HepG2 (cell line): ENCODE measurements at regions not wholly inside any gene's neighbourhood (a gene's known extent, or its start where the extent isn't known, plus 50 kb on each side); places are given as distances from the start of the nearest gene placed in this dataset.

ENCODE experiments used
- AHR ChIP-seq: IDR thresholded peaks from 2 replicates; pipeline ENCODE4 v1.6.1; 2018; ENCODE audit warnings: missing genetic modification reagents, missing compliant biosample characterization
- FOXM1 ChIP-seq: sonication (generic); formaldehyde crosslinking; IDR thresholded peaks from 2 replicates; pipeline ENCODE4 v1.5.0; 2020; ENCODE audit warnings: missing genetic modification reagents
- ZNF207 ChIP-seq: fragments of 450-650 bp; IDR thresholded peaks from 2 replicates; pipeline ENCODE4 v1.6.1; 2016; ENCODE audit warnings: antibody characterized with exemption, borderline replicate concordance
- ZSCAN21 ChIP-seq: sonication (generic); formaldehyde crosslinking; IDR thresholded peaks from 2 replicates; pipeline ENCODE4 v1.8.0; 2022; ENCODE audit warnings: mild to moderate bottlenecking, missing genetic modification reagents, moderate library complexity, borderline replicate concordance
- TF ChIP-seq, protein P1 (sequence below): sonication (generic); formaldehyde crosslinking; IDR thresholded peaks from 2 replicates; pipeline ENCODE4 v1.5.0; 2020; ENCODE audit warnings: missing genetic modification reagents
- TF ChIP-seq, protein P2 (sequence below): sonication (generic); formaldehyde crosslinking; IDR thresholded peaks from 2 replicates; pipeline ENCODE4 v1.5.1; 2020; ENCODE audit warnings: mild to moderate bottlenecking, missing genetic modification reagents, borderline replicate concordance
- TF ChIP-seq, protein P3 (sequence below): sonication (generic); formaldehyde crosslinking; IDR thresholded peaks from 2 replicates; pipeline ENCODE4 v1.5.0; 2020; ENCODE audit warnings: missing genetic modification reagents
- TF ChIP-seq, protein P4 (sequence below): sonication (generic); formaldehyde crosslinking; IDR thresholded peaks from 2 replicates; pipeline ENCODE4 v1.4.0; 2020; ENCODE audit warnings: missing genetic modification reagents
- TF ChIP-seq, protein P5 (sequence below): sonication (generic); formaldehyde crosslinking; IDR thresholded peaks from 2 replicates; pipeline ENCODE4 v1.5.0; 2020; ENCODE audit warnings: missing genetic modification reagents
- TF ChIP-seq, protein P6 (sequence below): sonication (generic); formaldehyde crosslinking; conservative IDR thresholded peaks from 2 replicates; pipeline ENCODE4 v1.4.0; 2020; ENCODE audit warnings: missing genetic modification reagents

DNA sequence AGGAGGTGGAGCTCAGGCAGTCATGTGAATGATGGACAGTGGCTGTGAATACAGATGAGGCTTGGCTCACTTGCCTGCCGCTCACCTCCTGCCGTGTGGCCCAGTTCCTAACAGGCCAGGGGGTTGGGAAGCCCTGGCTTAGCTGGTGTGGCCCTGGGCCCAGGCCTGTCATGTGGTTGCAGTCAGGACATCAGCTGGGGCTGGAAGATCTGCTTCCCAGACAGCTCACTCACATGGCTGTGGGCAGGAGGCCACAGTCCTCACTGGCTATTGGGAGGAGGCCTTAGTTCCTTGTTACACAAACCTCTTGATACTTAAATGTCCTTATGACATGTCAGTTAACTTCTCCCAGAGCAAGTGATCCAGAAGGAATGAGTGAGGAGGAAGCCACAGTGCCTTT lies 138.8 kb upstream of the CSF3R start (continued):
- TF ChIP-seq, protein P1, sequence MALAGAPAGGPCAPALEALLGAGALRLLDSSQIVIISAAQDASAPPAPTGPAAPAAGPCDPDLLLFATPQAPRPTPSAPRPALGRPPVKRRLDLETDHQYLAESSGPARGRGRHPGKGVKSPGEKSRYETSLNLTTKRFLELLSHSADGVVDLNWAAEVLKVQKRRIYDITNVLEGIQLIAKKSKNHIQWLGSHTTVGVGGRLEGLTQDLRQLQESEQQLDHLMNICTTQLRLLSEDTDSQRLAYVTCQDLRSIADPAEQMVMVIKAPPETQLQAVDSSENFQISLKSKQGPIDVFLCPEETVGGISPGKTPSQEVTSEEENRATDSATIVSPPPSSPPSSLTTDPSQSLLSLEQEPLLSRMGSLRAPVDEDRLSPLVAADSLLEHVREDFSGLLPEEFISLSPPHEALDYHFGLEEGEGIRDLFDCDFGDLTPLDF (CRISPR knock-in tag), result no peak
- TF ChIP-seq, protein P2, sequence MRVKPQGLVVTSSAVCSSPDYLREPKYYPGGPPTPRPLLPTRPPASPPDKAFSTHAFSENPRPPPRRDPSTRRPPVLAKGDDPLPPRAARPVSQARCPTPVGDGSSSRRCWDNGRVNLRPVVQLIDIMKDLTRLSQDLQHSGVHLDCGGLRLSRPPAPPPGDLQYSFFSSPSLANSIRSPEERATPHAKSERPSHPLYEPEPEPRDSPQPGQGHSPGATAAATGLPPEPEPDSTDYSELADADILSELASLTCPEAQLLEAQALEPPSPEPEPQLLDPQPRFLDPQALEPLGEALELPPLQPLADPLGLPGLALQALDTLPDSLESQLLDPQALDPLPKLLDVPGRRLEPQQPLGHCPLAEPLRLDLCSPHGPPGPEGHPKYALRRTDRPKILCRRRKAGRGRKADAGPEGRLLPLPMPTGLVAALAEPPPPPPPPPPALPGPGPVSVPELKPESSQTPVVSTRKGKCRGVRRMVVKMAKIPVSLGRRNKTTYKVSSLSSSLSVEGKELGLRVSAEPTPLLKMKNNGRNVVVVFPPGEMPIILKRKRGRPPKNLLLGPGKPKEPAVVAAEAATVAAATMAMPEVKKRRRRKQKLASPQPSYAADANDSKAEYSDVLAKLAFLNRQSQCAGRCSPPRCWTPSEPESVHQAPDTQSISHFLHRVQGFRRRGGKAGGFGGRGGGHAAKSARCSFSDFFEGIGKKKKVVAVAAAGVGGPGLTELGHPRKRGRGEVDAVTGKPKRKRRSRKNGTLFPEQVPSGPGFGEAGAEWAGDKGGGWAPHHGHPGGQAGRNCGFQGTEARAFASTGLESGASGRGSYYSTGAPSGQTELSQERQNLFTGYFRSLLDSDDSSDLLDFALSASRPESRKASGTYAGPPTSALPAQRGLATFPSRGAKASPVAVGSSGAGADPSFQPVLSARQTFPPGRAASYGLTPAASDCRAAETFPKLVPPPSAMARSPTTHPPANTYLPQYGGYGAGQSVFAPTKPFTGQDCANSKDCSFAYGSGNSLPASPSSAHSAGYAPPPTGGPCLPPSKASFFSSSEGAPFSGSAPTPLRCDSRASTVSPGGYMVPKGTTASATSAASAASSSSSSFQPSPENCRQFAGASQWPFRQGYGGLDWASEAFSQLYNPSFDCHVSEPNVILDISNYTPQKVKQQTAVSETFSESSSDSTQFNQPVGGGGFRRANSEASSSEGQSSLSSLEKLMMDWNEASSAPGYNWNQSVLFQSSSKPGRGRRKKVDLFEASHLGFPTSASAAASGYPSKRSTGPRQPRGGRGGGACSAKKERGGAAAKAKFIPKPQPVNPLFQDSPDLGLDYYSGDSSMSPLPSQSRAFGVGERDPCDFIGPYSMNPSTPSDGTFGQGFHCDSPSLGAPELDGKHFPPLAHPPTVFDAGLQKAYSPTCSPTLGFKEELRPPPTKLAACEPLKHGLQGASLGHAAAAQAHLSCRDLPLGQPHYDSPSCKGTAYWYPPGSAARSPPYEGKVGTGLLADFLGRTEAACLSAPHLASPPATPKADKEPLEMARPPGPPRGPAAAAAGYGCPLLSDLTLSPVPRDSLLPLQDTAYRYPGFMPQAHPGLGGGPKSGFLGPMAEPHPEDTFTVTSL (CRISPR knock-in tag), result no peak
- TF ChIP-seq AHR (CRISPR knock-in tag) (no peak), ZNF207 (no peak), FOXM1 (no peak), ZSCAN21 (CRISPR knock-in tag) (no peak)
- TF ChIP-seq, protein P3, sequence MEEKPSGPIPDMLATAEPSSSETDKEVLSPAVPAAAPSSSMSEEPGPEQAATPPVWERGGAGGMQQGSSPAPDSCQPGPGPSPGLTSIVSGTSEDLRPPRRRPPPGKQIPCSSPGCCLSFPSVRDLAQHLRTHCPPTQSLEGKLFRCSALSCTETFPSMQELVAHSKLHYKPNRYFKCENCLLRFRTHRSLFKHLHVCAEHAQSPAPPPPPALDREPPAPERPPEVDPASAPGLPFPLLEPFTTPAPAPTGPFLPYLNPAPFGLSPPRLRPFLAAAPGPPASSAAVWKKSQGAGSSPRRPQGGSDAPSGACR (CRISPR knock-in tag), result no peak
- TF ChIP-seq, protein P4, sequence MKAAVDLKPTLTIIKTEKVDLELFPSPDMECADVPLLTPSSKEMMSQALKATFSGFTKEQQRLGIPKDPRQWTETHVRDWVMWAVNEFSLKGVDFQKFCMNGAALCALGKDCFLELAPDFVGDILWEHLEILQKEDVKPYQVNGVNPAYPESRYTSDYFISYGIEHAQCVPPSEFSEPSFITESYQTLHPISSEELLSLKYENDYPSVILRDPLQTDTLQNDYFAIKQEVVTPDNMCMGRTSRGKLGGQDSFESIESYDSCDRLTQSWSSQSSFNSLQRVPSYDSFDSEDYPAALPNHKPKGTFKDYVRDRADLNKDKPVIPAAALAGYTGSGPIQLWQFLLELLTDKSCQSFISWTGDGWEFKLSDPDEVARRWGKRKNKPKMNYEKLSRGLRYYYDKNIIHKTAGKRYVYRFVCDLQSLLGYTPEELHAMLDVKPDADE, result no peak
- TF ChIP-seq, protein P5, sequence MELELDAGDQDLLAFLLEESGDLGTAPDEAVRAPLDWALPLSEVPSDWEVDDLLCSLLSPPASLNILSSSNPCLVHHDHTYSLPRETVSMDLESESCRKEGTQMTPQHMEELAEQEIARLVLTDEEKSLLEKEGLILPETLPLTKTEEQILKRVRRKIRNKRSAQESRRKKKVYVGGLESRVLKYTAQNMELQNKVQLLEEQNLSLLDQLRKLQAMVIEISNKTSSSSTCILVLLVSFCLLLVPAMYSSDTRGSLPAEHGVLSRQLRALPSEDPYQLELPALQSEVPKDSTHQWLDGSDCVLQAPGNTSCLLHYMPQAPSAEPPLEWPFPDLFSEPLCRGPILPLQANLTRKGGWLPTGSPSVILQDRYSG (CRISPR knock-in tag), result no peak
- TF ChIP-seq, protein P6, sequence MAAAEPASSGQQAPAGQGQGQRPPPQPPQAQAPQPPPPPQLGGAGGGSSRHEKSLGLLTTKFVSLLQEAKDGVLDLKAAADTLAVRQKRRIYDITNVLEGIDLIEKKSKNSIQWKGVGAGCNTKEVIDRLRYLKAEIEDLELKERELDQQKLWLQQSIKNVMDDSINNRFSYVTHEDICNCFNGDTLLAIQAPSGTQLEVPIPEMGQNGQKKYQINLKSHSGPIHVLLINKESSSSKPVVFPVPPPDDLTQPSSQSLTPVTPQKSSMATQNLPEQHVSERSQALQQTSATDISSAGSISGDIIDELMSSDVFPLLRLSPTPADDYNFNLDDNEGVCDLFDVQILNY (CRISPR knock-in tag), result no peak
